ENCODE measurements at regions not wholly inside any gene's neighbourhood (a gene's known extent, or its start where the extent isn't known, plus 50 kb on each side); places are given as distances from the start of the nearest gene placed in this dataset.

GRCh38 chr1:185492089-185492825 lies 175.2 kb upstream of the IVNS1ABP start:
- no peak for TF ChIP-seq POLR2A (IDR thresholded peaks at IDR 0.05; ENCODE audit: low read depth, low read length)
- TF ChIP-seq POLR2AphosphoS5 (IDR thresholded peaks at IDR 0.05; ENCODE audit: low read depth, low read length): no peak
- no peak for TF ChIP-seq TAF1 (IDR thresholded peaks at IDR 0.05; ENCODE audit: borderline replicate concordance, low read depth, low read length)
